ENCODE measurements at regions not wholly inside any gene's neighbourhood (a gene's known extent, or its start where the extent isn't known, plus 50 kb on each side); places are given as distances from the start of the nearest gene placed in this dataset.

GRCh38 chr22:49076300-49077035 is 751.2 kb downstream of the BRD1 start:
- TF ChIP-seq POLR2A (IDR thresholded peaks at IDR 0.05) = no peak
- no peak for TF ChIP-seq CTCF (IDR thresholded peaks at IDR 0.05)

Data from esophagus squamous epithelium (tissue), 4 donors.